ENCODE measurements at regions not wholly inside any gene's neighbourhood (a gene's known extent, or its start where the extent isn't known, plus 50 kb on each side); places are given as distances from the start of the nearest gene placed in this dataset.

DNA sequence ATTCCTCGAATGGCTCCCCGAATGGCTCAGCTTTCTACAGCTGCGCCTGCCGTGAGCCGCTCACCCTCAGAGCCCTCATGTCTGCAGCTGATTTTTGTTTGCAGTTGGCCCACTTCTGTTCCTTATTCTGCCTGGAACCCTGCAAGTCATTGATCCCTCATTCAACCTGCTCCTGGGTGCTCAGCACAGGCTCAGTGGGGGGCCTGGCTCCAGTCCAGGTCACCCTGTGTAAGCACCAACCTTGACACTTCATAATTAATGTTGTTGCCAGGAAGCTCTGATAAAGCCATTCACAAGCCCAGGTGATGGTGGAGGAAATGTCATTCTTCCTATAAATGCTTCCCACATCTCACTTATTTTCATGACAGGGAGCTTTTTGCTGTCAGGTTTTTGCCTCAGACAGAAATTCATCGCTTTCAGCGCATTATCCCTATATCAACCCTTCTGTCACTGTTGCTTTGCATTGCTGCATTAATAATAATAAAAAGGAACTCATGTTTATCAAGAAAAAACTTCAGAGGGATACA, 85.7 kb downstream of the F11 start:
- DNase-seq (ENCODE audit: low read depth) = no peak

DNA sequence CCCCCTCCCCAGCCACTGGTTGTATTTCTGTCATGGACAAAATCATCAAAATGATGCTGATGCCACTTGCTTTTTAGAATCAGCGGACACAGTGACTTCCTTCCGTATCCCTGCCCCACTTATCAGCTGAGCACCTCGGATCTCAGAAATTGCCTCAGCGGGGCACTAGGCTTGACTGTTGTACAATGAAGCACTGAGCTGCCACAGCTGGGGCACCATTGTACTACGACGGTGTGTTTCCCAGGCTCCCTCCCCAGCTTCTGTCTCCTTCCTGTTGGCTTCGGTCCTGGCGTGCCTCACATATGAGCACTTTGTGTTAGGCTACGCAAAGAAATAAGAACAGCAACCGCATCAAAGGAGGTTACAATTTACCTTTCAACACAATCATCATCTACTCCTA, 82.4 kb downstream of the F11 start:
- no peak for DNase-seq (ENCODE audit: low read depth)

DNA sequence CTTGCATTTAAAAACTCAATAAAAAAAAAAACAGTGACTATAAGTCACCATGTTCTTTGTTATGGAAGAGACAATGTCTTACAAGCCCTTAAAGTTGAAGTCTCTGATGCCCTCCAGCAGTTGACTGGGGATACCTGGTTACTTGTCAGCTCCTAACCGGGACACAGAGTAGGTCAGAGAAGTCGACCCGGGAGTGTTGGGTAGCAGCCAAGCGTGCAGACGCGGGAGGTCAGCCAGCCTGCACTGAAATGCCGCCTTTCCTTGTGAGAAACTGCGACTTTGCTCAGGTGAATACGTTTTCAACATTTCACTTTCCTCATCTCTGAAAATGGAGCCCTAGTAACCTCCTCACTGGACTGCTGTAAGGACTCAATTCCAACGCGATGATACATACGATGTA, 81.8 kb downstream of the F11 start:
- no peak for DNase-seq (ENCODE audit: low read depth)

DNA sequence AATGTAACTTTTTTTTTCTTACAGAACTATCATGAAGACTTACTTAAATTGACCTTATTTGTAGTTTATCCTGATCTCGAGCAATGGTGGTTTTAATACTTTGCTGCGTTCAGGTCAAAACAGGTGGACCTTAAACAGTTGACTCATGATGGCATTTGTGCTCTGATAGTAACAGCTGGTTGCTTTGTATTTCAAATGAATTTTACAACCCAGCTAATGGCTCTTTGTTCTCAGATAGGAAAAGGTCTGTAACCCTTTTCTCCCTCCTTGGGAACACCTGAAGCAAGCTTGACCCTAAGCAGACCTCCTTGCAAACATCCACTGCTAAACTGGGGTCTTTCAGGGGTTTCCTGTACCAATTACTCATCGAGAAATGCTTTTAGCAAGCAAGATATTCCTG, 79.2 kb downstream of the F11 start:
- no peak for DNase-seq (ENCODE audit: low read depth)

DNA sequence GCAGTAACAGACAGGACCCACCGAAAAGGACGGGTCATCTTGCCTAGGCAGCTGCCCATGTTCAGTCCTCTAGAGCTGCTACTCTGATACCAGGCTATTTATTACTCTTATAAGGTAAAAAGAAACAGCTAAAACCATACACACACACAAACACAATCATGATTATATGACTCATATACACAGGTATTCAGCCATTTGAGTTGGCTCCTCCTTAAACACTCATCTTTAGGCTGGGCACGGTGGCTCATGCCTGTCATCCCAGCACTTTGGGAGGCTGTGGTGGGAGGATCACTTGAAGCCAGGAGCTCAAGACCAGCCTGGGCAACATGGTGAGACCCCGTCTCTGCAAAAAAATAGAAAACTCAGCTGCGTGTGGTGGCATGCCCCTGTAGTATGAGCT, 76.6 kb downstream of the F11 start:
- no peak for DNase-seq (ENCODE audit: low read depth)

DNA sequence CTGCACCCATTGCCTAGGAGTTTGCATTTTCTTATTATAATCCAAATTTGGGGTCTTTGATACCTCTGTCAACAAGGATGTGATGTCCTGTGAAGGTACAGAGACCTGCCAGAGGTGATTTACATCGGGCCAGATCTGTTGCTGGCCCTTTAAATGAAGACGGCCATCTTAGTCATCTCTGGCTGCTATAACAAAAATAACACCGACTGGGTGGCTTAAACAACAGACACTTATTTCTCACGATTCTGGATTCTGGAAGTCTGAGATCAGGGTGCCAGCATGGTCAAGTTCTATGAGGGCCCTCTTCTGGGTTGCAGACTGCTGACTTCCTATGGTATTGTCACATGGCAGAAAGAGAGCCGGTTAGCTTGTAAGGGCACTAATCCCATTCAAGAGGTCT, 75.7 kb downstream of the F11 start:
- DNase-seq (ENCODE audit: low read depth) = no peak

Data from non-pigmented ciliary epithelial cell (primary cell).